Progenitor cell of endocrine pancreas (in vitro differentiated cells): ENCODE measurements at regions not wholly inside any gene's neighbourhood (a gene's known extent, or its start where the extent isn't known, plus 50 kb on each side); places are given as distances from the start of the nearest gene placed in this dataset.

Experiments
- DNase-seq: peaks from one replicate; pipeline ENCODE4 v3.0.0; 2021; ENCODE audit warnings: low spot score; ENCODE audit not compliant: unreplicated experiment
- H3K27ac Mint-ChIP-seq: 2 replicates; pipeline ENCODE4 v1.8.0; 2021; ENCODE audit warnings: mild to moderate bottlenecking, moderate library complexity, mixed read lengths
- H3K27me3 Mint-ChIP-seq: 2 replicates; pipeline ENCODE4 v1.8.0; 2021; ENCODE audit warnings: mixed read lengths
- H3K36me3 Mint-ChIP-seq: 2 replicates; pipeline ENCODE4 v1.8.0; 2022; ENCODE audit warnings: mixed read lengths; ENCODE audit not compliant: insufficient read depth
- H3K4me1 Mint-ChIP-seq: 2 replicates; pipeline ENCODE4 v1.8.0; 2021; ENCODE audit warnings: low read depth, mixed read lengths
- H3K4me3 Mint-ChIP-seq: 2 replicates; pipeline ENCODE4 v1.8.0; 2021; ENCODE audit warnings: low read depth, mild to moderate bottlenecking, moderate library complexity, mixed read lengths
- H3K9me3 Mint-ChIP-seq: 2 replicates; pipeline ENCODE4 v1.8.0; 2021; ENCODE audit warnings: low read depth, mixed read lengths
- CTCF ChIP-seq: fragments of 200-600 bp; sonication (generic); IDR thresholded peaks from one replicate; pipeline ENCODE4 v1.5.0; 2021; ENCODE audit warnings: antibody characterized with exemption, mild to moderate bottlenecking; ENCODE audit not compliant: unreplicated experiment

GRCh38 chr7:18396953-18397352 is 98.6 kb upstream of the HDAC9 start:
- no peaks in the 10 kb centered on the region for H3K36me3 Mint-ChIP-seq
- H3K27ac Mint-ChIP-seq = no peak overlapping the region
- no peak for TF ChIP-seq CTCF
- H3K4me1 Mint-ChIP-seq = peaks cover 4% of the 10 kb centered on the region
- no peaks in the 10 kb centered on the region for H3K27me3 Mint-ChIP-seq
- H3K4me3 Mint-ChIP-seq = no peak overlapping the region
- H3K9me3 Mint-ChIP-seq = no peaks in the 10 kb centered on the region
- DNase-seq = no peak

GRCh38 chr7:18399436-18400235 is 95.9 kb upstream of the HDAC9 start:
- DNase-seq = no peak
- H3K27me3 Mint-ChIP-seq = no peaks in the 10 kb centered on the region

GRCh38 chr7:18400275-18400674 is 95.3 kb upstream of the HDAC9 start:
- no peak for TF ChIP-seq CTCF
- Mint-ChIP-seq H3K27me3 (no peaks in the 10 kb centered on the region), H3K36me3 (no peaks in the 10 kb centered on the region), H3K4me1 (peaks cover 1% of the 10 kb centered on the region), H3K4me3 (no peak overlapping the region), H3K9me3 (no peaks in the 10 kb centered on the region), H3K27ac (no peak overlapping the region)
- no peak for DNase-seq

More at GRCh38 chr7:18399436-18400235, 95.9 kb upstream of the HDAC9 start:
- Mint-ChIP-seq H3K4me1 (no peaks in the 10 kb centered on the region), H3K9me3 (no peaks in the 10 kb centered on the region), H3K4me3 (no peak overlapping the region), H3K27ac (no peak overlapping the region), H3K36me3 (no peaks in the 10 kb centered on the region)
- no peak for TF ChIP-seq CTCF

GRCh38 chr7:18400726-18401125 is 94.8 kb upstream of the HDAC9 start:
- no peaks in the 10 kb centered on the region for H3K36me3 Mint-ChIP-seq
- peaks cover 2% of the 10 kb centered on the region for H3K4me1 Mint-ChIP-seq
- H3K9me3 Mint-ChIP-seq = no peaks in the 10 kb centered on the region
- DNase-seq = no peak
- H3K27me3 Mint-ChIP-seq = no peaks in the 10 kb centered on the region
- no peak for TF ChIP-seq CTCF
- no peak overlapping the region for H3K4me3 Mint-ChIP-seq
- H3K27ac Mint-ChIP-seq = no peak overlapping the region

GRCh38 chr7:18401757-18402156 is 93.8 kb upstream of the HDAC9 start:
- H3K27ac Mint-ChIP-seq = no peak overlapping the region
- H3K9me3 Mint-ChIP-seq = no peaks in the 10 kb centered on the region
- no peak for DNase-seq
- peaks cover 2% of the 10 kb centered on the region for H3K4me1 Mint-ChIP-seq
- no peak overlapping the region for H3K4me3 Mint-ChIP-seq
- H3K27me3 Mint-ChIP-seq = no peaks in the 10 kb centered on the region
- no peaks in the 10 kb centered on the region for H3K36me3 Mint-ChIP-seq
- no peak for TF ChIP-seq CTCF
